ENCODE measurements at regions not wholly inside any gene's neighbourhood (a gene's known extent, or its start where the extent isn't known, plus 50 kb on each side); places are given as distances from the start of the nearest gene placed in this dataset.

- Histone ChIP-seq H3K79me2 (ENCODE audit: insufficient read depth, low read length) (no peaks in the 10 kb centered on the region), H3K9ac (ENCODE audit: low read length) (no peak overlapping the region), H3K27ac (ENCODE audit: low read depth, low read length) (no peak overlapping the region), H3K4me2 (ENCODE audit: low read length) (no peak overlapping the region), H3K4me1 (ENCODE audit: insufficient read depth, low read length) (no peaks in the 10 kb centered on the region), H3K27me3 (ENCODE audit: insufficient read depth, low read length) (no peaks in the 10 kb centered on the region), H2AFZ (ENCODE audit: low read depth, low read length) (no peak overlapping the region), H3K36me3 (ENCODE audit: insufficient read depth, low read length) (no peaks in the 10 kb centered on the region), H4K20me1 (ENCODE audit: insufficient read depth, low read length) (no peaks in the 10 kb centered on the region), H3K4me3 (ENCODE audit: insufficient read depth, low read depth, low read length) (no peak overlapping the region), H3K9me3 (ENCODE audit: insufficient read depth, low read depth, low read length) (no peaks in the 10 kb centered on the region)
- H3K27ac Mint-ChIP-seq (ENCODE audit: unreplicated experiment) = no peak overlapping the region
- H3K4me1 Mint-ChIP-seq (ENCODE audit: low read depth, unreplicated experiment) = peaks cover 12% of the 10 kb centered on the region
- TF ChIP-seq CTCF (IDR thresholded peaks at IDR 0.05; ENCODE audit: insufficient read depth, low read depth, low read length) = no peak
- no peak for TF ChIP-seq EZH2 (IDR thresholded peaks at IDR 0.05; ENCODE audit: insufficient read depth, low read length)
- H3K27me3 Mint-ChIP-seq (ENCODE audit: low read depth, unreplicated experiment) = no peaks in the 10 kb centered on the region
- no peak overlapping the region for H3K4me3 Mint-ChIP-seq (ENCODE audit: unreplicated experiment)
- no peaks in the 10 kb centered on the region for H3K9me3 Mint-ChIP-seq (ENCODE audit: unreplicated experiment)
- DNase-seq (ENCODE audit: low read depth) = peak; percentile 53
- no peak for FAIRE-seq
- no peaks in the 10 kb centered on the region for H3K36me3 Mint-ChIP-seq (ENCODE audit: low read depth, unreplicated experiment)
Measured at GRCh38 chr6:113147544-113147943, 709.6 kb upstream of the MARCKS start.

GRCh38 chr6:113148566-113148965 lies 708.6 kb upstream of the MARCKS start:
- Mint-ChIP-seq H3K27me3 (ENCODE audit: low read depth, unreplicated experiment) (no peaks in the 10 kb centered on the region), H3K27ac (ENCODE audit: unreplicated experiment) (no peak overlapping the region), H3K4me3 (ENCODE audit: unreplicated experiment) (no peak overlapping the region), H3K36me3 (ENCODE audit: low read depth, unreplicated experiment) (no peaks in the 10 kb centered on the region), H3K4me1 (ENCODE audit: low read depth, unreplicated experiment) (peaks cover 12% of the 10 kb centered on the region), H3K9me3 (ENCODE audit: unreplicated experiment) (no peaks in the 10 kb centered on the region)
- H3K27ac ChIP-seq (ENCODE audit: low read depth, low read length) = no peak overlapping the region
- no peak for TF ChIP-seq EZH2 (IDR thresholded peaks at IDR 0.05; ENCODE audit: insufficient read depth, low read length)
- no peak for TF ChIP-seq CTCF (IDR thresholded peaks at IDR 0.05; ENCODE audit: insufficient read depth, low read depth, low read length)
- no peaks in the 10 kb centered on the region for H3K9me3 ChIP-seq (ENCODE audit: insufficient read depth, low read depth, low read length)
- no peaks in the 10 kb centered on the region for H3K4me1 ChIP-seq (ENCODE audit: insufficient read depth, low read length)
- FAIRE-seq (no peak), DNase-seq (ENCODE audit: low read depth) (peak; percentile 15)
- no peaks in the 10 kb centered on the region for H3K36me3 ChIP-seq (ENCODE audit: insufficient read depth, low read length)
- H3K4me3 ChIP-seq (ENCODE audit: insufficient read depth, low read depth, low read length) = no peak overlapping the region
- no peak overlapping the region for H3K4me2 ChIP-seq (ENCODE audit: low read length)
- H2AFZ ChIP-seq (ENCODE audit: low read depth, low read length) = no peak overlapping the region
- H3K9ac ChIP-seq (ENCODE audit: low read length) = no peak overlapping the region
- no peaks in the 10 kb centered on the region for H3K79me2 ChIP-seq (ENCODE audit: insufficient read depth, low read length)
- no peaks in the 10 kb centered on the region for H3K27me3 ChIP-seq (ENCODE audit: insufficient read depth, low read length)
- no peaks in the 10 kb centered on the region for H4K20me1 ChIP-seq (ENCODE audit: insufficient read depth, low read length)

DNA sequence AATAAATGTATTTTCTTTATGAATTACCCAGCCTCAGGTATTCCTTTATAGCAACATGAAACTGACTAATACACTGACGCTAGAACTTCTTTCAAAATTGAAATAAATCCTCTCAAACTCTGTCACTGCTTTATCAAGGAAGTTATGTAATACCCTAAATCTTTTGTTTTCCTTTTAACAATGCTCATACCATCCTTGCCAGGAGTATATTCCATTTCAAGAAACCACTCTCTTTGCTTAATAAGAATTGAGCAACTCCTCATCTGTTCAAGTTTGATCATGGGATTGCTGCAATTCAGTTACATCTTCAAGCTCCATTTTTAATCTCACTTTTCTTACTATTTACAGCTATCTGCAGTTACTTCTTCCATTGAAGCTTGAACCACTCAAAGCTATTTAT lies 707.6 kb upstream of the MARCKS start:
- DNase-seq (ENCODE audit: low read depth) (peak; percentile 0), FAIRE-seq (no peak)
- Mint-ChIP-seq H3K27me3 (ENCODE audit: low read depth, unreplicated experiment) (no peaks in the 10 kb centered on the region), H3K4me1 (ENCODE audit: low read depth, unreplicated experiment) (peaks cover 10% of the 10 kb centered on the region), H3K27ac (ENCODE audit: unreplicated experiment) (no peak overlapping the region), H3K9me3 (ENCODE audit: unreplicated experiment) (no peaks in the 10 kb centered on the region), H3K36me3 (ENCODE audit: low read depth, unreplicated experiment) (no peaks in the 10 kb centered on the region), H3K4me3 (ENCODE audit: unreplicated experiment) (no peak overlapping the region)
- H3K36me3 ChIP-seq (ENCODE audit: insufficient read depth, low read length) = no peaks in the 10 kb centered on the region
- no peaks in the 10 kb centered on the region for H3K4me1 ChIP-seq (ENCODE audit: insufficient read depth, low read length)
- H3K27me3 ChIP-seq (ENCODE audit: insufficient read depth, low read length) = no peaks in the 10 kb centered on the region
- TF ChIP-seq EZH2 (IDR thresholded peaks at IDR 0.05; ENCODE audit: insufficient read depth, low read length) = no peak
- no peak for TF ChIP-seq CTCF (IDR thresholded peaks at IDR 0.05; ENCODE audit: insufficient read depth, low read depth, low read length)
- no peaks in the 10 kb centered on the region for H3K79me2 ChIP-seq (ENCODE audit: insufficient read depth, low read length)
- no peak overlapping the region for H3K4me3 ChIP-seq (ENCODE audit: insufficient read depth, low read depth, low read length)
- no peak overlapping the region for H2AFZ ChIP-seq (ENCODE audit: low read depth, low read length)
- no peaks in the 10 kb centered on the region for H4K20me1 ChIP-seq (ENCODE audit: insufficient read depth, low read length)
- no peak overlapping the region for H3K9ac ChIP-seq (ENCODE audit: low read length)
- no peak overlapping the region for H3K4me2 ChIP-seq (ENCODE audit: low read length)
- H3K27ac ChIP-seq (ENCODE audit: low read depth, low read length) = no peak overlapping the region
- no peaks in the 10 kb centered on the region for H3K9me3 ChIP-seq (ENCODE audit: insufficient read depth, low read depth, low read length)
